GM12878 (cell line): ENCODE measurements at regions not wholly inside any gene's neighbourhood (a gene's known extent, or its start where the extent isn't known, plus 50 kb on each side); places are given as distances from the start of the nearest gene placed in this dataset.

Experiments used
- ATAC-seq: fragments of 200-7000 bp; cut with Tn5 transposase; 3 replicates; pipeline ENCODE4 v1.9.1; 2020; ENCODE audit warnings: mild to moderate bottlenecking, moderate library complexity
- BruUV-seq: library from RNA; stranded (reverse); fragments of 400-500 nt; replicated peaks from 2 replicates; lab custom pipeline; 2021; lab: Mats Ljungman, UMichigan
- CTCF ChIA-PET: fragments of 300-600 bp; sonication (Branson Sonifier 250); formaldehyde crosslinking; extraction: SDS; loops from one replicate; lab custom pipeline; 2021; ENCODE audit warnings: inconsistent platforms; lab: Yijun Ruan, JAX
- POLR2A ChIA-PET: fragments of 350-600 bp; formaldehyde crosslinking; extraction: SDS; loops from one replicate; lab custom pipeline; 2021; ENCODE audit warnings: inconsistent platforms; lab: Charles Lee
- RAD21 ChIA-PET: fragments of 300-600 bp; sonication (Branson Sonifier 250); formaldehyde crosslinking; loops from one replicate; lab custom pipeline; 2023; ENCODE audit warnings: antibody characterized with exemption; ENCODE audit not compliant: unreplicated experiment; lab: Charles Lee
- SMC1A ChIA-PET: fragments of 300-600 bp; sonication (Branson Sonifier 250); formaldehyde crosslinking; loops from one replicate; lab custom pipeline; 2023; ENCODE audit not compliant: unreplicated experiment, uncharacterized antibody; lab: Charles Lee
- DNase-seq: peaks from one replicate; pipeline ENCODE4 v3.0.0-alpha.2; 2011; ENCODE audit warnings: low read depth, low spot score
- FAIRE-seq: peaks from 3 replicates; lab custom pipeline; 2011; peaks lifted over from hg19 to GRCh38; lab: Jason Lieb, UNC
- H2AFZ ChIP-seq: 2 replicates; pipeline ENCODE4 v1.6.0; 2011; ENCODE audit warnings: low read depth, low read length, control low read depth; ENCODE audit not compliant: control insufficient read depth
- H3K27ac ChIP-seq: 2 replicates; pipeline ENCODE4 v1.5.1; 2011; ENCODE audit warnings: control low read depth; ENCODE audit not compliant: control insufficient read depth, insufficient read depth
- H3K27me3 ChIP-seq, 2 experiments: replicated peaks in 1 of 2; 2 replicates each; pipeline versions ENCODE4 v1.6.0 to v1.6.1; 2011; ENCODE audit warnings: low read length in 1 of 2; ENCODE audit not compliant: control insufficient read depth in 2 of 2, insufficient read depth in 2 of 2
- H3K36me3 ChIP-seq, 2 experiments: 2 replicates each; pipeline ENCODE4 v1.5.1; 2011; ENCODE audit warnings: low read length in 1 of 2; ENCODE audit not compliant: control insufficient read depth in 2 of 2, insufficient read depth in 2 of 2
- H3K4me1 ChIP-seq: 2 replicates; pipeline ENCODE4 v1.6.1; 2011; ENCODE audit warnings: mild to moderate bottlenecking, low read length, moderate library complexity, mixed read lengths; ENCODE audit not compliant: control insufficient read depth, insufficient read depth
- H3K4me2 ChIP-seq: 2 replicates; pipeline ENCODE4 v1.6.0; 2011; ENCODE audit warnings: control low read depth; ENCODE audit not compliant: control insufficient read depth, insufficient read depth
- H3K4me3 ChIP-seq: fragments of 200-600 bp; sonication (generic); 2 replicates; pipeline ENCODE4 v1.5.1; 2016
- H3K79me2 ChIP-seq: 2 replicates; pipeline ENCODE4 v1.6.0; 2011; ENCODE audit warnings: low read length; ENCODE audit not compliant: control insufficient read depth, insufficient read depth
- H3K9ac ChIP-seq: 2 replicates; pipeline ENCODE4 v1.8.0; 2011; ENCODE audit warnings: low read length, control low read depth, mixed read lengths; ENCODE audit not compliant: control insufficient read depth, insufficient read depth
- H3K9me3 ChIP-seq: replicated peaks from 3 replicates; pipeline ENCODE4 v1.5.1; 2011; ENCODE audit warnings: mild to moderate bottlenecking, low read length; ENCODE audit not compliant: control insufficient read depth, insufficient read depth
- H4K20me1 ChIP-seq: 2 replicates; pipeline ENCODE4 v1.6.0; 2011; ENCODE audit not compliant: control insufficient read depth, insufficient read depth
- EED ChIP-seq: sonication (generic); IDR thresholded peaks from 2 replicates; pipeline ENCODE4 v1.6.1; 2016; ENCODE audit warnings: antibody characterized with exemption, low read depth
- IKZF1 ChIP-seq: fragments of 450-650 bp; conservative IDR thresholded peaks from 2 replicates; pipeline ENCODE4 v1.6.1; 2017; ENCODE audit warnings: antibody characterized with exemption, mild to moderate bottlenecking
- MEF2A ChIP-seq: IDR thresholded peaks from 2 replicates; pipeline ENCODE4 v1.6.1; 2011; ENCODE audit warnings: low read depth, mild to moderate bottlenecking, low read length, moderate library complexity; ENCODE audit not compliant: insufficient read depth
- NFYB ChIP-seq: IDR thresholded peaks from 2 replicates; pipeline ENCODE4 v1.6.1; 2011; ENCODE audit warnings: low read depth, mild to moderate bottlenecking, low read length, improper control_type of control experiment, moderate library complexity; ENCODE audit not compliant: insufficient read depth
- PAX5 ChIP-seq: IDR thresholded peaks from 2 replicates; pipeline ENCODE4 v1.6.1; 2011; ENCODE audit warnings: low read depth, low read length, borderline replicate concordance
- RAD21 ChIP-seq: IDR thresholded peaks from 2 replicates; pipeline ENCODE4 v1.6.1; 2011; ENCODE audit warnings: mild to moderate bottlenecking, low read depth, low read length, moderate library complexity; ENCODE audit not compliant: insufficient read depth
- RB1 ChIP-seq: fragments of 450-650 bp; formaldehyde crosslinking; IDR thresholded peaks from 2 replicates; pipeline ENCODE4 v1.6.1; 2017; ENCODE audit warnings: mild to moderate bottlenecking, borderline replicate concordance
- SMAD1 ChIP-seq: fragments of 450-650 bp; IDR thresholded peaks from 2 replicates; pipeline ENCODE4 v1.6.1; 2018; ENCODE audit warnings: mild to moderate bottlenecking, low read depth; ENCODE audit not compliant: partially characterized antibody
- TCF12 ChIP-seq: IDR thresholded peaks from 2 replicates; pipeline ENCODE4 v1.6.1; 2011; ENCODE audit warnings: low read depth, mild to moderate bottlenecking, low read length
- ZNF384 ChIP-seq: IDR thresholded peaks from 2 replicates; pipeline ENCODE4 v1.6.1; 2012; ENCODE audit warnings: low read depth, mild to moderate bottlenecking, low read length, improper control_type of control experiment, borderline replicate concordance
- WGBS: methylation state at CpG from one replicate; pipeline ENCODE4 v1.1.6; 2016; ENCODE audit warnings: low lambda C conversion rate; ENCODE audit not compliant: insufficient replicate concordance, insufficient coverage; ENCODE audit errors: missing lambda C conversion rate; 5-methylcytosine and 5-hydroxymethylcytosine counted together
- in situ Hi-C: fragments of 300-500 bp; cut with MboI; formaldehyde crosslinking; loops from 9 replicates; pipeline ENCODE4 v1.14.3; 2018; ENCODE audit warnings: mixed read lengths
- intact Hi-C: fragments of 100-400 bp; cut with micrococcal nuclease; formaldehyde crosslinking; loops from one replicate; pipeline ENCODE4 v1.14.2; 2022; ENCODE audit not compliant: unreplicated experiment

DNA sequence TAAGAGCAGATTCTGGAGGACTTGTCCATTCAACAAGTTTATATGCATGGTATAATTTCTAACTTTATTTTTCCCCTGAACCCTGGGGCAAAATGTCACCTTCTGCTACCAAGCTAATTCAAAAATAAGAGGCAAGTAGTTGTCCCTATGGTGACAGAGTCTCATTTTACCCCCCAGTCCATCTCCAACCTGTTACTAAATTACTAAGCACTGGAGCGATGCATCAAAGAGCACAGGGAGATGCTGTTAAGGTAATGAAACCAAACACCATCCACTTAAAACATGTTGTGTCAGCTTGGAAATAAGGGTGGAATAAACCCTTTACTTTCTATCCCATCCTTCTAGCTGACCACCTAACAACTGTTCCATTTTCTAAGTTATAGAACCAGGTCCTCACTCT lies 417.4 kb upstream of the ATP11B start:
- ChIA-PET POLR2A (no interaction called here), CTCF (no interaction called here), SMC1A (no interaction called here), RAD21 (no interaction called here)
- no peak for TF ChIP-seq PAX5
- no peak for TF ChIP-seq SMAD1
- no peak for TF ChIP-seq RAD21
- TF ChIP-seq NFYB: no peak
- no peak for TF ChIP-seq TCF12
- no peak for TF ChIP-seq ZNF384
- no peak for TF ChIP-seq MEF2A
- TF ChIP-seq IKZF1: no peak
- TF ChIP-seq EED: no peak
- TF ChIP-seq RB1: no peak
- no peak overlapping the region for H3K9ac ChIP-seq
- BruUV-seq: no TSS peak
- no peak overlapping the region for H3K4me2 ChIP-seq
- ATAC-seq: no peak
- no peaks in the 10 kb centered on the region for H3K4me1 ChIP-seq
- in situ Hi-C loops: no loop called here
- no peak overlapping the region for H3K4me3 ChIP-seq
- no peak overlapping the region for H3K27ac ChIP-seq
- no peak for FAIRE-seq
- intact Hi-C loops: no loop called here
- no peak for DNase-seq
- no peaks in the 10 kb centered on the region for H3K36me3 ChIP-seq
- 0% methylated on average over 1 of the region's 1 CpG for whole genome bisulfite sequencing
- no peak overlapping the region for H2AFZ ChIP-seq
- H3K79me2 ChIP-seq: no peaks in the 10 kb centered on the region
- H4K20me1 ChIP-seq: no peaks in the 10 kb centered on the region
- H3K27me3 ChIP-seq: no peaks in the 10 kb centered on the region; a peak in 1 of 4 replicates
- no peaks in the 10 kb centered on the region for H3K9me3 ChIP-seq
